Glomerular visceral epithelial cell (primary cell): ENCODE measurements at regions not wholly inside any gene's neighbourhood (a gene's known extent, or its start where the extent isn't known, plus 50 kb on each side); places are given as distances from the start of the nearest gene placed in this dataset.

Experiments used
- DNase-seq: peaks from one replicate; pipeline ENCODE4 v3.0.0-alpha.2; 2016; ENCODE audit errors: extremely low spot score

GRCh38 chr7:119415682-119416081, 857.3 kb upstream of the KCND2 start:
- no peak for DNase-seq

DNA sequence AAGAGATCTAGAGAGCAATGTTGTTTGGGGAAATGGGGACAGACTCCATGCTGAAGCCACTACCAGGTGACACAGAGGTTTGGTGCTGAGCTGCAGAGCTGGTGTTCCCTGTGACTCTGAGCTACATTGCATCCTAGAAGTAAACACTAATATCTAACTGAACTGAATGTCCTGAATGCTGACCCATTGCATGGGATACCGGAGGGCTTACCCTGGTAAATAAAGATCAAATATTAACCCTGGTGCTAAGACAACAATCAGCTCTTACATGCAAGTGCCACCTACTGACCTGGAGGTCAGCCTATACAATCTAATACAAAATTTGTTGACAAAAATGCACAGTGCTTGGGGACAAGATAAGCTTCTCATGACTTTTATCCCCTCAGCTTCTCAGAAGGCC, 851.3 kb upstream of the KCND2 start:
- DNase-seq = no peak

DNA sequence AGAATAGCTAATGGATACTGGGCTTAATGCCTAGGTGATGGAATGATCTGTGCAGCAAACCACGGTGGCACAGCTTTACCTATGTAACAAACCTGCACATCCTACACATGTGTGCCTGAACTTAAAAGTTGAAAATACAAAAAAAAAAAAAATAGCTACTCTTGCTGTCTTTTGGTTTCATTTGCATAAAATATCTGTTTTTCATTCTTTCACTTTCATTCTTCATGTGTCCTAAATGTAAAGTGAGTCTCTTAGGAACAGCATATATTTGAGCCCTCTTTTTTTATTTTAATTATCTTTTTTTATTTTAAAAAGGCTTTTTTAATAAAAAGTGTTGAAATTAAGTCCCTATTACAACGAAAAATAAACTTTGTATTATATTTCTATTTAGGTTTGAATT, 836.1 kb upstream of the KCND2 start:
- DNase-seq = no peak

DNA sequence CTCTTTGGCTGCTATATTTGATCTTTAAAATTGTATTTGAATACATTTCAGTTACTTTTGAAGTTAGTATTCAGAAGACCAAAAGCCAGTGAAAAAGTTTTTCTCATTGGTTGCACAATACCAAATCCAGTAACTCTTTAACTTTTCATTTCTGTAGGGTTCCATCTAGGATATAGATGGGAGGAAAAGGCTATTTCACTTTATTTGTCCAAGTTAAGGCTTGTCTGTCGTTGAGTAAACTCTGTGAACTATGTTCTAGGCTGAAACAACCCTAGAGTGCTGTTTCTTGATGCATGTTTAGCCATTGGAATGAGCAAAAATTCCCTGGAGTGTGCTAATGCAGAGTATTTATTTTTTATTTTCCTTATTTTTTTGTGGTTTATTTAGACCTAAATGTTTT, 834.7 kb upstream of the KCND2 start:
- no peak for DNase-seq

- DNase-seq = no peak
These were observed 833.8 kb upstream of the KCND2 start for GRCh38 chr7:119439192-119439591.

DNA sequence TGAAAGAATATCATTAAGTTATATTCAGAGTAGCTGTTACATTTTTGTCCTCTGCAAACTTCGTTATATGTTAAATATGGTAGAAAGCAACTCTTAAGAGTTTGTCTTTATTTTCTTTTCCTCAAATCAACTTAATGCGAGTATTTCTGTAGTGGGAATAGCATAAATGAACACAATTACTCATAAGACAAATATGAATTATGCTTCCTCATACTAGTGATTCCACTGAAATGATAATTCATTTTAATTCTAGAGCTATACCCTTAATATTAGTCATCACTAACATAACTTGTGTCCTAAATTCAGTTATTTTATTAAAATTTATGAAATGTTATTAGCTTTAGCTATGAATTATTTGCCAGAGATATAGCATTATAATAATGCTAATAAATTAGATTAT, 820.6 kb upstream of the KCND2 start:
- DNase-seq = no peak

GRCh38 chr7:119465798-119466305, 807.1 kb upstream of the KCND2 start:
- DNase-seq = no peak

- no peak for DNase-seq
These were observed 800.5 kb upstream of the KCND2 start for GRCh38 chr7:119472408-119473038.

- peak; percentile 25 for DNase-seq
These were observed 790.8 kb upstream of the KCND2 start for GRCh38 chr7:119482209-119482608.

GRCh38 chr7:119482671-119483070, 790.3 kb upstream of the KCND2 start:
- DNase-seq = no peak

DNA sequence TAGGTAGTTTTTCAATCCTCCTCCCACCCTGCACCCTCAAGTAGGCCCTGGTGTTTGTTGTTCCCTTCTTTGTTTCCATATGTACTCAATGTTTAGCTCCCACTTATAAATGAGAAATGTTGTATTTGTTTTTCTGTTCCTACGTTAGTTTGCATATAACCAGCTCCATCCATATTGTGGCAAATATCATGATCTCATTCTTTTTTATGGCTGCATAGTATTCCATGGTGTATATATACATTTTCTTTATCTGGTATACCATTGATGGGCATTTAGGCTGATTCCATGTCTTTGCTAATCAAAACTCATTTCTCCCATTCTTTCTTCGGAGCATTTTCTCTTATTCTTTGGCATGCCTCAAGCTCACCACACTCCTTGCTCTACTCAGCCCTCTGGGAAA, 789.6 kb upstream of the KCND2 start:
- DNase-seq = no peak

- DNase-seq = no peak
These were observed 758.6 kb upstream of the KCND2 start for GRCh38 chr7:119514326-119514725.

DNA sequence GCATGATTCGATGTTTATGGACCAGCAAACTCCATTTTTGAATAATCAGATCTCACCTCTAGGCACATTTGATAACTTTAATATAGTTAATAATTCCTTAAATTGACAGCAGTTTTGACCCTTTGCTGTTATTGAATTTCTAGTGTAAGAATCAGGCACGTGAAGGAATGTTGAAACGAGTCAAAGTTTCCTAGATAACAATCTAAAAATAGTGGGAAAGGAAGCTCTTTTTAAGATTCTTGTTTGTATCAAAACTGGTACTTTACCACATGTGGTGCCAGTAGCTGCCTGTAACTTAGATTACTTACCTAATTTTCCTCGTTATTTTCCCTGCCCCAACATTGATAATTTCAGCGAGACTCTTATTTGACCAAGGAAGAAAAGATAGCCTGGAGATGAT, 757.8 kb upstream of the KCND2 start:
- DNase-seq = no peak

DNA sequence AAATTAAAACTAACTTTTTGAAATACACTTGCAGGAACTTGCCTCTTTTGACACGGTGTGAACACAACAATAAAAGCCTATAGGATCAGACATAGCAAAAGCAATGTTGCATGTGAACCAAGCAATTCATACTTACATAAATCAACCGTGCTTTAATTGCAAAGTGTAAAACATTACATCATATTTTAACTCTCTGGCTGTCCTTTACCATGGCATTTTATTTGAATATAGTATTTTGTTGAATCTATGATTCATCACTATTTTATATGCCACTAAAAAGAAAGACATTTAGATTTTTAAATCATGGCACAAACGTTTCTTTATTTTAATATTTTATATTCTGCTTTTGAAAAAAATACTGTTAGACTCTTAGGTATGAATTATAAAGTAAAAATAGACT, 757.0 kb upstream of the KCND2 start:
- no peak for DNase-seq

- no peak for DNase-seq
These were observed 750.7 kb upstream of the KCND2 start for GRCh38 chr7:119522263-119522662.

GRCh38 chr7:119522698-119523097, 750.3 kb upstream of the KCND2 start:
- DNase-seq = no peak

- no peak for DNase-seq
These were observed 727.9 kb upstream of the KCND2 start for GRCh38 chr7:119545118-119545517.

DNA sequence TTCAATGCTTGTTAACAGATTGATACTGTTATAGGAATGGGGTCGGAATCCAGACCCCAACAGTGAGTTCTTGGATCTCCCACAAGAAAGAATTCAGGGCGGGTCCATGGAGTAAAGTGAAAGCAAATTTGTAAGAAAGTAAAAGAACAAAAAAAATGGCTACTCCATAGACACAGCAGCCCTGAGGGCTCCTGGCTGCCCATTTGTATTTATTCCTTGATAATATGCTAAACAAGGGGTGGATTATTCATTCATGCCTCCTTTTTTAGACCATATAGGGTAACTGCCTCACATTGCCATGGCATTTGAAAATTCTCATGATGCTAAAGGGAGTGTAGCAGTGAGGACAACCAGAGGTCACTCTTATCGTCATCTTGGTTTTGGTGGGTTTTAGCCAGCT, 717.2 kb upstream of the KCND2 start:
- no peak for DNase-seq

GRCh38 chr7:119556436-119556835, 716.5 kb upstream of the KCND2 start:
- no peak for DNase-seq

DNA sequence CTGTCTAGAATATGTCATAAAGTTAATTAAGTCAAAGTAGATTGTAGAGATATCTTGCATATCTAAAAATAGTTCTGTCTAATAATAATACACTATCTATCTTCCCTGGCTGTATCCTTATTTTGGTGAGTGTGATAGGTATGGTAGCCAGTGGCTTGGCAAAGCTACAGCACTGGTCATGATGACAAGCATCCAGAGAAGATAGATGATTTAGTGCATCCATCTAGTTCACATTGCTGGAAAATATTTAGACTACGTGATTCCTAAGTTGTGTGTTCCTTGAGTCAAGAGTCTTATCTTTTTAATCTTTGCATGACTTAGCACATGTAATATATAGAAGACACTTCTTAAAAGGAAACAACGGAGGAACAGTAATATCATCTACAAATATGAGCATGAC, 711.2 kb upstream of the KCND2 start:
- DNase-seq = no peak

DNA sequence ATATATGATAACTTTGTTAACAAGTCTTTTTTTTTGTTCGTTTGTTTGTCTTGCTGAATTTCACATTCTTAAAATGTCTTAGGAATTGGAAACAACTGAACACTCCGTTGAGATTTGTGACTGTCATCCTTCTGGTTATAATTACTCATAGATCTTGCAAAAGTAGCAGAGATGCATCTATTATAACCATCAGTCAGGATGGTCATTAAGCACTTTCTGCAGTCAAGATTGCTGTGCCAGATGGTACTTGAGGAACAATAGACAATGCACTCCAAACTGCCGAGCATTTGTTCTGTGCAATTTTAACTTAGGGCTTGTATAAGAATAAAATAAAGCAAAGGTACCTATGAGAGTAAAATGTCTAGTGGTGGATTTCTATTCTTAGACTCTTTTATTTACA, 710.1 kb upstream of the KCND2 start:
- DNase-seq = no peak

DNA sequence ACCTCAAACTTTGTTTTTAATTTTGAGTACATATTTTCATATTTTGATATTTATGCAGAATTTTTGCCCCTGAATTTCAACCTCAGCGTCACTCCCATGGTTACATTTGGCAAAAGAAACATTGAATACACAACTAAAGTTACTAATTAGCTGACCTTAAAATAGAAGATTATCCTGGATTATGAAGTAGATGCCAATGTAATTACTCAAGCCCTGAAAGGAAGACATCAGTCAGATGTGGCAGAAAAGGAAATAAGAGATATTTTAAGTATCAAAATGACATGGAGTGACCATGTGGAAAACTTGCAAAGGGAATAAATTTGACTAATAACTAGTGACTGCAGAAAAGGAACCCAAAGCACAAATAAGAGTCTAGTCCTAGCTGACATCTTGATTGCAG, 701.3 kb upstream of the KCND2 start:
- no peak for DNase-seq

DNA sequence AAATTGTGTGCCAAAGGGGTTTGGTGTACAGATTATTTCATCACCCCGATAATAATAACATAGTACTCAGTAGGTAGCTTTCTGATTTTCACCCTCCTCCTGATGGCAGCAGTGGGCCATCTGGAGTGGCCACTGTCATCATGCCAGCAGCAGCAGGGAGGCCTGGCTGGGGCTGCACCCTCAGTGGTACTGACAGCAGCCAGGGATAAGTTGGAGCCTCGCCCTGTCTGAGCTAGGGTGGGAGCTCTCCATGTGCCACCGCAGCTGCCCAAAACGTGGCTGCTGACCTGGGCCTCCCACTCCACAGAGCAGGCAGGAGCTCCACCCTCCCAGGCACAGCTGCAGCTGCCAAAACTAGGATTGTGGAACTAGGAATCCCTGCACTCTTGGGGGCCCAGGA, 700.8 kb upstream of the KCND2 start:
- no peak for DNase-seq

GRCh38 chr7:119572541-119572940, 700.4 kb upstream of the KCND2 start:
- no peak for DNase-seq
